SHP77 (cell line): ENCODE measurements at regions not wholly inside any gene's neighbourhood (a gene's known extent, or its start where the extent isn't known, plus 50 kb on each side); places are given as distances from the start of the nearest gene placed in this dataset.

Experiments used
- DNase-seq, 2 experiments: peaks; one replicate each; lab custom pipeline; 2025; lab: John Stamatoyannopoulos, UW

- no peak for DNase-seq
Observed at GRCh38 chr1:79613046-79613445, 606.5 kb upstream of the ADGRL4 start.

GRCh38 chr1:79604490-79605198 is 598.1 kb upstream of the ADGRL4 start:
- DNase-seq = no peak

- no peak for DNase-seq
Observed at GRCh38 chr1:79603843-79604242, 597.3 kb upstream of the ADGRL4 start.

GRCh38 chr1:79599257-79599656 is 592.7 kb upstream of the ADGRL4 start:
- DNase-seq = no peak

GRCh38 chr1:79595931-79596330 is 589.4 kb upstream of the ADGRL4 start:
- no peak for DNase-seq

- no peak for DNase-seq
Observed at GRCh38 chr1:79594121-79594698, 587.7 kb upstream of the ADGRL4 start.

GRCh38 chr1:79592707-79593106 is 586.2 kb upstream of the ADGRL4 start:
- DNase-seq = no peak

- no peak for DNase-seq
Observed at GRCh38 chr1:79588719-79589118, 582.2 kb upstream of the ADGRL4 start.

- no peak for DNase-seq
Observed at GRCh38 chr1:79587229-79587628, 580.7 kb upstream of the ADGRL4 start.

GRCh38 chr1:79585801-79586200 is 579.3 kb upstream of the ADGRL4 start:
- no peak for DNase-seq

- DNase-seq = no peak
Observed at GRCh38 chr1:79575424-79575823, 568.9 kb upstream of the ADGRL4 start.

- no peak for DNase-seq
Observed at GRCh38 chr1:79568411-79568810, 561.9 kb upstream of the ADGRL4 start.

- no peak for DNase-seq
Observed at GRCh38 chr1:79561521-79561978, 555.0 kb upstream of the ADGRL4 start.

- DNase-seq = no peak
Observed at GRCh38 chr1:79556189-79556588, 549.7 kb upstream of the ADGRL4 start.

GRCh38 chr1:79554688-79555087 is 548.2 kb upstream of the ADGRL4 start:
- no peak for DNase-seq

GRCh38 chr1:79551321-79551720 is 544.8 kb upstream of the ADGRL4 start:
- no peak for DNase-seq

GRCh38 chr1:79550402-79550801 is 543.9 kb upstream of the ADGRL4 start:
- DNase-seq = no peak

GRCh38 chr1:79549201-79549600 is 542.7 kb upstream of the ADGRL4 start:
- DNase-seq = no peak

- no peak for DNase-seq
Observed at GRCh38 chr1:79547514-79547913, 541.0 kb upstream of the ADGRL4 start.

- DNase-seq = no peak
Observed at GRCh38 chr1:79543394-79543793, 536.9 kb upstream of the ADGRL4 start.

GRCh38 chr1:79539001-79539400 is 532.5 kb upstream of the ADGRL4 start:
- no peak for DNase-seq

- DNase-seq = no peak
Observed at GRCh38 chr1:79532555-79532954, 526.0 kb upstream of the ADGRL4 start.

- DNase-seq = no peak
Observed at GRCh38 chr1:79531790-79532189, 525.3 kb upstream of the ADGRL4 start.

GRCh38 chr1:79530476-79530875 is 523.9 kb upstream of the ADGRL4 start:
- no peak for DNase-seq
